ENCODE measurements at regions not wholly inside any gene's neighbourhood (a gene's known extent, or its start where the extent isn't known, plus 50 kb on each side); places are given as distances from the start of the nearest gene placed in this dataset.

GRCh38 chr2:196279541-196279940, 108.2 kb upstream of the STK17B start:
- no peak for DNase-seq

GRCh38 chr2:196284144-196284844, 112.9 kb upstream of the STK17B start:
- no peak for DNase-seq

GRCh38 chr2:196284866-196285557, 113.6 kb upstream of the STK17B start:
- DNase-seq = no peak

GRCh38 chr2:196286821-196287220, 115.4 kb upstream of the STK17B start:
- DNase-seq = no peak

GRCh38 chr2:196287523-196287922, 116.1 kb upstream of the STK17B start:
- no peak for DNase-seq

- DNase-seq = peak in 1 of 2 donors; percentile 49
These were observed 116.7 kb upstream of the STK17B start for GRCh38 chr2:196288006-196288538.

GRCh38 chr2:196289000-196289399, 117.6 kb upstream of the STK17B start:
- DNase-seq = no peak

- no peak for DNase-seq
These were observed 118.8 kb upstream of the STK17B start for GRCh38 chr2:196290136-196290535.

GRCh38 chr2:196290569-196290968, 119.2 kb upstream of the STK17B start:
- no peak for DNase-seq

- no peak for DNase-seq
These were observed 120.0 kb upstream of the STK17B start for GRCh38 chr2:196291426-196291825.

GRCh38 chr2:196291873-196292800, 120.8 kb upstream of the STK17B start:
- DNase-seq = no peak

GRCh38 chr2:196293751-196294515, 122.6 kb upstream of the STK17B start:
- DNase-seq = no peak

GRCh38 chr2:196294516-196294909, 123.1 kb upstream of the STK17B start:
- no peak for DNase-seq

- DNase-seq = no peak
These were observed 123.6 kb upstream of the STK17B start for GRCh38 chr2:196295005-196295404.

GRCh38 chr2:196298106-196298723, 126.8 kb upstream of the STK17B start:
- peak in 1 of 2 donors; percentile 30 for DNase-seq

- DNase-seq = no peak
These were observed 136.5 kb upstream of the STK17B start for GRCh38 chr2:196307775-196308305.

- DNase-seq = no peak
These were observed 138.3 kb upstream of the STK17B start for GRCh38 chr2:196309691-196310090.

- DNase-seq = no peak
These were observed 142.8 kb upstream of the STK17B start for GRCh38 chr2:196314157-196314556.

- no peak for DNase-seq
These were observed 143.4 kb upstream of the STK17B start for GRCh38 chr2:196314780-196315179.

- no peak for DNase-seq
These were observed 144.1 kb upstream of the STK17B start for GRCh38 chr2:196315388-196316049.

- no peak for DNase-seq
These were observed 144.7 kb upstream of the STK17B start for GRCh38 chr2:196316050-196316430.

All from CD4-positive, alpha-beta T cell treated with Interferon alpha-2 for 1 hour (primary cell).